IMR-90 (cell line): ENCODE measurements at regions not wholly inside any gene's neighbourhood (a gene's known extent, or its start where the extent isn't known, plus 50 kb on each side); places are given as distances from the start of the nearest gene placed in this dataset.

ENCODE experiments used
- ATAC-seq: fragments of 200-7000 bp; cut with Tn5 transposase; 2 replicates; pipeline ENCODE4 v1.9.1; 2020; ENCODE audit warnings: low read depth, mild to moderate bottlenecking, moderate library complexity
- BruUV-seq: library from RNA; stranded (reverse); fragments of 400-500 nt; replicated peaks from 2 replicates; lab custom pipeline; 2021; lab: Mats Ljungman, UMichigan
- CTCF ChIA-PET: fragments of 300-600 bp; formaldehyde crosslinking; extraction: SDS; loops from one replicate; lab custom pipeline; 2021; ENCODE audit warnings: antibody characterized with exemption; lab: Yijun Ruan, JAX
- POLR2A ChIA-PET: fragments of 300-600 bp; sonication (Branson Sonifier 250); formaldehyde crosslinking; loops from one replicate; lab custom pipeline; 2022; ENCODE audit warnings: antibody characterized with exemption; ENCODE audit not compliant: unreplicated experiment; lab: Charles Lee
- DNase-seq: peaks from one replicate; pipeline ENCODE4 v3.0.0; 2013
- H2AFZ ChIP-seq: replicated peaks from 2 replicates; pipeline ENCODE3; 2013; ENCODE audit warnings: low read length, mild to moderate bottlenecking; ENCODE audit not compliant: poor library complexity
- H2AK5ac ChIP-seq: 2 replicates; pipeline ENCODE4 v1.6.1; 2013; ENCODE audit warnings: low read depth, low read length, inconsistent platforms
- H2AK9ac ChIP-seq: replicated peaks from 2 replicates; pipeline ENCODE3; 2013; ENCODE audit warnings: mild to moderate bottlenecking, low read depth, low read length, moderate library complexity; ENCODE audit not compliant: poor library complexity
- H2BK120ac ChIP-seq: 2 replicates; pipeline ENCODE4 v1.6.1; 2013; ENCODE audit warnings: low read depth, low read length, inconsistent platforms
- H2BK15ac ChIP-seq: 3 replicates; pipeline ENCODE4 v1.6.1; 2013; ENCODE audit warnings: low read depth, low read length, inconsistent platforms
- H2BK20ac ChIP-seq: 2 replicates; pipeline ENCODE4 v1.6.1; 2013; ENCODE audit warnings: low read depth, mild to moderate bottlenecking, inconsistent platforms, low read length, moderate library complexity
- H2BK5ac ChIP-seq: 2 replicates; pipeline ENCODE4 v1.6.1; 2013; ENCODE audit warnings: mild to moderate bottlenecking, low read depth, low read length, inconsistent platforms; ENCODE audit not compliant: poor library complexity, severe bottlenecking
- H3K14ac ChIP-seq: replicated peaks from 2 replicates; pipeline ENCODE4 v1.6.1; 2013; ENCODE audit warnings: low read depth, low read length, inconsistent platforms
- H3K18ac ChIP-seq: 2 replicates; pipeline ENCODE4 v1.6.1; 2013; ENCODE audit warnings: low read depth, low read length, control low read depth
- H3K23ac ChIP-seq: 2 replicates; pipeline ENCODE4 v1.6.1; 2013; ENCODE audit warnings: low read depth, low read length, inconsistent platforms
- H3K27ac ChIP-seq: 2 replicates; pipeline ENCODE4 v1.5.1; 2013; ENCODE audit warnings: mild to moderate bottlenecking, control low read depth, low read length; ENCODE audit not compliant: insufficient read depth
- H3K27me3 ChIP-seq: 2 replicates; pipeline ENCODE4 v1.6.1; 2013; ENCODE audit warnings: low read length; ENCODE audit not compliant: control insufficient read depth, insufficient read depth
- H3K36me3 ChIP-seq: 2 replicates; pipeline ENCODE4 v1.6.1; 2013; ENCODE audit warnings: low read length, mixed read lengths; ENCODE audit not compliant: control insufficient read depth, insufficient read depth
- H3K4ac ChIP-seq: 2 replicates; pipeline ENCODE4 v1.6.1; 2013; ENCODE audit warnings: low read depth, low read length, inconsistent platforms
- H3K4me1 ChIP-seq: 2 replicates; pipeline ENCODE4 v1.6.1; 2013; ENCODE audit warnings: low read length, mixed read lengths; ENCODE audit not compliant: control insufficient read depth, insufficient read depth
- H3K4me2 ChIP-seq: 2 replicates; pipeline ENCODE4 v1.6.1; 2013; ENCODE audit warnings: low read depth, mild to moderate bottlenecking, control low read depth, low read length, moderate library complexity
- H3K4me3 ChIP-seq: 2 replicates; pipeline ENCODE4 v1.5.1; 2013; ENCODE audit warnings: low read depth, mild to moderate bottlenecking, control low read depth, low read length, moderate library complexity; ENCODE audit not compliant: insufficient read depth
- H3K56ac ChIP-seq: 2 replicates; pipeline ENCODE4 v1.6.1; 2013; ENCODE audit warnings: low read length, inconsistent platforms; ENCODE audit not compliant: insufficient read depth; ENCODE audit errors: extremely low read depth
- H3K79me1 ChIP-seq, 2 experiments: 2 replicates each; pipeline ENCODE4 v1.6.1; 2013; ENCODE audit warnings: low read length in 2 of 2, inconsistent platforms in 1 of 2, low read depth in 1 of 2
- H3K9ac ChIP-seq: 2 replicates; pipeline ENCODE4 v1.6.1; 2013; ENCODE audit warnings: low read depth, low read length, control low read depth
- H3K9me1 ChIP-seq: 2 replicates; pipeline ENCODE4 v1.6.1; 2013; ENCODE audit warnings: low read length, inconsistent platforms; ENCODE audit not compliant: insufficient read depth
- H3K9me3 ChIP-seq: 2 replicates; pipeline ENCODE4 v1.6.1; 2013; ENCODE audit warnings: low read length; ENCODE audit not compliant: control insufficient read depth, insufficient read depth
- H4K20me1 ChIP-seq: 2 replicates; pipeline ENCODE4 v1.6.1; 2013; ENCODE audit warnings: low read length, inconsistent platforms; ENCODE audit not compliant: insufficient read depth
- H4K5ac ChIP-seq: 2 replicates; pipeline ENCODE4 v1.6.1; 2013; ENCODE audit warnings: mild to moderate bottlenecking, low read depth, low read length, control low read depth
- H4K8ac ChIP-seq, 2 experiments: 2 replicates each; pipeline ENCODE4 v1.6.1; 2013; ENCODE audit warnings: low read depth in 2 of 2, low read length in 2 of 2, control low read depth in 1 of 2, inconsistent platforms in 1 of 2
- H4K91ac ChIP-seq: 2 replicates; pipeline ENCODE4 v1.6.1; 2013; ENCODE audit warnings: low read depth, low read length, inconsistent platforms; ENCODE audit not compliant: insufficient read depth
- BHLHE40 ChIP-seq: fragments of 150-350 bp; IDR thresholded peaks from 2 replicates; pipeline ENCODE4 v1.6.1; 2016; ENCODE audit warnings: mild to moderate bottlenecking, low read depth, low read length
- CHD1 ChIP-seq: IDR thresholded peaks from 2 replicates; pipeline ENCODE4 v1.6.1; 2012; ENCODE audit warnings: low read depth, low read length, improper control_type of control experiment
- RCOR1 ChIP-seq: IDR thresholded peaks from 2 replicates; pipeline ENCODE4 v1.6.1; 2012; ENCODE audit warnings: mild to moderate bottlenecking, low read length, improper control_type of control experiment; ENCODE audit not compliant: insufficient replicate concordance
- SMC3 ChIP-seq: fragments of 150-350 bp; IDR thresholded peaks from 2 replicates; pipeline ENCODE4 v1.6.1; 2016; ENCODE audit warnings: low read depth, mild to moderate bottlenecking, antibody characterized with exemption, low read length, moderate library complexity
- WGBS, 2 experiments: methylation state at CpG; one replicate each; pipeline versions ENCODE4 v1.1.5 to v1.1.7; 2013; ENCODE audit warnings: missing lambda C conversion rate in 2 of 2; ENCODE audit not compliant: insufficient read length in 1 of 2; ENCODE audit errors: extremely low coverage in 2 of 2; 5-methylcytosine and 5-hydroxymethylcytosine counted together
- dilution Hi-C: fragments of 300-500 bp; cut with HindIII; formaldehyde crosslinking; loops from one replicate; pipeline ENCODE4 v1.14.3; 2018; ENCODE audit warnings: low sequenced_read_pairs; ENCODE audit not compliant: unreplicated experiment
- in situ Hi-C: fragments of 300-500 bp; cut with MboI; formaldehyde crosslinking; loops from 3 replicates; pipeline ENCODE4 v1.14.3; 2019; ENCODE audit warnings: low sequenced_read_pairs, inconsistent platforms, mixed read lengths
- intact Hi-C: fragments of 100-400 bp; cut with micrococcal nuclease; formaldehyde crosslinking; loops from 2 replicates; pipeline ENCODE4 v1.10.0; 2022

DNA sequence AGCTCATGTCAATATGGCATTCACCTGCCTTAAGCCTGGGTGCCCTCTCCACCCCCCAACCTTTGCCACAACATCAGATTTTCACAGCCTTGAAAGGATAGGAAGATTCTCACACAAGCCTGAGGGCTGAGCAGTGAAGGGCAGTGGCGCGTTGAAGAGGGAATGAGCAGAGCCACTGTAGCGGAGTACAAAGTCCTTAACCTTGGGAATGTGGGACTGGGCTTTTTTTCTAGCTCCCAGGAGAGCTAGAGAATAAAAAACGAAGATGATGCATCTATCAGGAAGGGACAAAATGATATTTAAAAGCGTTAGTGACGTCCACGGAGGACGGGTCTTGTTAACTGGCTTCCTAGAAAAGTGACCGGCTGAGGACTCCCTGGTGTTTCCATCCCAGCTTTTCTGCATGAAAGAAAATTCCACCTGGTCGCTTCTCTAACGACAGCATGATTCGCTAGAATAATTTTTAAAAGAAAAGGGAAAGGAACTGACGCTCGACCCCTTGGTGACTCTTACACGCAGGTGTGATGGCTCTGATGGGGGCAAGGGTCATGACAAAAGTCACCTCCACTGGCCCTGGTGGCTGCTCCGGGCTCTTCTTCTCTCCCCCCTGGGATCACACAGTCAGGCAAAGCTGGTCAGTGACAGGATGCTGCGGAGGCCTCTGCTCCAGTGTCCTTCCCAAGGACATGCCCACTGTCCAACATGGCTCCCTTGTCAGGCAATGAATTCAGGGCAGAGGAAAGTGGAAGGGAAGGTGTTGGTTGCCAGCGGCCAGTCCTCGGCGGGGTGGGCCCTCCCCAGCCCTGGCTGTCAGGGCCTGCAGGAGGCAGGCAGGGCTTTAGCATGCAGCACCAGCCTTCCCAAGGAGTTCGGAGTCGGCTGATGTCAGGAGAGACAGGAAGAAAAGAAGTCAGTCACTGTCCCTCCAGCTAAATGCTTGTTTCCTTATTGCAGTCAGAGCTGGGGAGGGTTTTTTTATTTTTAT is 58.4 kb upstream of the IRX3 start:
- Histone ChIP-seq H4K91ac (no peak overlapping the region), H2BK120ac (no peak overlapping the region), H3K4me1 (no peaks in the 10 kb centered on the region), H3K27me3 (no peaks in the 10 kb centered on the region; the same call in 1 of the 2 replicates), H2AK5ac (no peak overlapping the region), H3K9ac (no peak overlapping the region), H2BK5ac (no peak overlapping the region), H3K14ac (no peak overlapping the region), H3K4ac (no peak overlapping the region), H4K5ac (no peak overlapping the region), H2BK15ac (no peak overlapping the region), H3K18ac (no peak overlapping the region), H2AFZ (no peak overlapping the region), H3K9me3 (no peaks in the 10 kb centered on the region), H2BK20ac (no peak overlapping the region), H3K79me1 (no peaks in the 10 kb centered on the region), H3K27ac (no peak overlapping the region), H3K4me2 (no peak overlapping the region), H4K20me1 (no peaks in the 10 kb centered on the region), H2AK9ac (no peak overlapping the region), H3K9me1 (no peaks in the 10 kb centered on the region), H4K8ac (no peak overlapping the region), H3K36me3 (no peaks in the 10 kb centered on the region), H3K4me3 (no peak overlapping the region), H3K23ac (no peak overlapping the region), H3K56ac (no peak overlapping the region)
- ChIA-PET CTCF (no interaction called here), POLR2A (no interaction called here)
- in situ Hi-C loops (no loop called here), intact Hi-C loops (no loop called here), dilution Hi-C loops (no loop called here)
- 100% methylated on average over 1 of the region's 22 CpGs; no CpG with 5 or more reads in 1 of the 2 experiments for WGBS, 2 experiments
- DNase-seq (no peak), ATAC-seq (no peak)
- TF ChIP-seq SMC3 (no peak), RCOR1 (no peak), BHLHE40 (no peak), CHD1 (no peak)
- BruUV-seq, result no TSS peak
